ENCODE measurements at regions not wholly inside any gene's neighbourhood (a gene's known extent, or its start where the extent isn't known, plus 50 kb on each side); places are given as distances from the start of the nearest gene placed in this dataset.

- TF ChIP-seq CTCF (IDR thresholded peaks at IDR 0.05): no peak
- TF ChIP-seq POLR2A (IDR thresholded peaks at IDR 0.05): no peak
Measured at GRCh38 chr2:41483226-41483625, 564.6 kb upstream of the PKDCC start.
